Neutrophil (primary cell): ENCODE measurements at regions not wholly inside any gene's neighbourhood (a gene's known extent, or its start where the extent isn't known, plus 50 kb on each side); places are given as distances from the start of the nearest gene placed in this dataset.
"Not testable (repeated sequence)": the region's sequence is repeated elsewhere in the genome, so short reads cannot be mapped to it uniquely, and the experiment has no call there.

Source experiments
- H3K27ac ChIP-seq: fragments of 200-600 bp; sonication (generic); 2 replicates; pipeline ENCODE4 v1.5.1; 2016; ENCODE audit warnings: mild to moderate bottlenecking, moderate library complexity
- H3K27me3 ChIP-seq: fragments of 200-600 bp; sonication (generic); 2 replicates; pipeline ENCODE4 v1.6.0; 2016; ENCODE audit warnings: mild to moderate bottlenecking
- H3K36me3 ChIP-seq: fragments of 200-600 bp; sonication (generic); 2 replicates; pipeline ENCODE4 v1.5.1; 2017
- H3K4me1 ChIP-seq, 2 experiments: fragments of 200-600 bp in 1 of 2; sonication (generic) in 1 of 2; 1 replicate in 1 of 2; 2 replicates in 1 of 2; pipeline versions ENCODE4 v1.5.1 to v1.6.1; 2013 to 2016; ENCODE audit warnings: low read depth in 1 of 2, low read length in 1 of 2, mild to moderate bottlenecking in 1 of 2, moderate library complexity in 1 of 2; ENCODE audit not compliant: control insufficient read depth in 1 of 2, insufficient read depth in 1 of 2
- H3K4me3 ChIP-seq, 2 experiments: fragments of 200-600 bp in 1 of 2; sonication (generic) in 1 of 2; 1 replicate in 1 of 2; 2 replicates in 1 of 2; pipeline ENCODE4 v1.5.1; 2013 to 2016; ENCODE audit warnings: low read depth in 1 of 2, low read length in 1 of 2, mild to moderate bottlenecking in 1 of 2, moderate library complexity in 1 of 2
- H3K9me3 ChIP-seq: fragments of 200-600 bp; sonication (generic); 2 replicates; pipeline ENCODE4 v1.5.1; 2016
- CTCF ChIP-seq: fragments of 200-600 bp; sonication (generic); IDR thresholded peaks from 2 replicates; pipeline ENCODE4 v1.5.1; 2016; ENCODE audit warnings: antibody characterized with exemption

GRCh38 chr6:151692216-151692615, 115.3 kb upstream of the ESR1 start:
- Histone ChIP-seq H3K36me3 (no peaks in the 10 kb centered on the region), H3K27ac (no peak overlapping the region), H3K27me3 (no peaks in the 10 kb centered on the region), H3K4me3 (no peak overlapping the region), H3K9me3 (no peaks in the 10 kb centered on the region), H3K4me1 (no peaks in the 10 kb centered on the region)
- TF ChIP-seq CTCF = no peak

GRCh38 chr6:151693366-151693765, 114.1 kb upstream of the ESR1 start:
- no peaks in the 10 kb centered on the region for H3K27me3 ChIP-seq
- no peaks in the 10 kb centered on the region for H3K36me3 ChIP-seq
- no peak overlapping the region for H3K4me3 ChIP-seq
- H3K27ac ChIP-seq = no peak overlapping the region
- TF ChIP-seq CTCF = no peak
- no peaks in the 10 kb centered on the region for H3K9me3 ChIP-seq
- no peaks in the 10 kb centered on the region for H3K4me1 ChIP-seq

- Histone ChIP-seq H3K27me3 (no peaks in the 10 kb centered on the region), H3K36me3 (no peaks in the 10 kb centered on the region), H3K4me3 (no peak overlapping the region), H3K9me3 (no peaks in the 10 kb centered on the region), H3K4me1 (no peaks in the 10 kb centered on the region), H3K27ac (no peak overlapping the region)
- TF ChIP-seq CTCF = no peak
Measured at GRCh38 chr6:151695156-151695555, 112.3 kb upstream of the ESR1 start.

- not testable (repeated sequence) for H3K4me1 ChIP-seq, H3K36me3 ChIP-seq, H3K4me3 ChIP-seq
Measured at GRCh38 chr6:151696302-151696701, 111.2 kb upstream of the ESR1 start.

GRCh38 chr6:151698931-151699700, 108.4 kb upstream of the ESR1 start:
- H3K9me3 ChIP-seq = no peaks in the 10 kb centered on the region
- no peak overlapping the region for H3K27ac ChIP-seq
- H3K4me1 ChIP-seq = no peaks in the 10 kb centered on the region
- no peak overlapping the region for H3K4me3 ChIP-seq
- H3K36me3 ChIP-seq = no peaks in the 10 kb centered on the region
- TF ChIP-seq CTCF = no peak
- no peaks in the 10 kb centered on the region for H3K27me3 ChIP-seq

More at GRCh38 chr6:151696302-151696701, 111.2 kb upstream of the ESR1 start:
- H3K27ac ChIP-seq, H3K9me3 ChIP-seq, H3K27me3 ChIP-seq: not testable (repeated sequence)

GRCh38 chr6:151699719-151700118, 107.8 kb upstream of the ESR1 start:
- H3K4me3 ChIP-seq = no peak overlapping the region
- no peaks in the 10 kb centered on the region for H3K36me3 ChIP-seq
- no peaks in the 10 kb centered on the region for H3K9me3 ChIP-seq
- no peak for TF ChIP-seq CTCF
- H3K4me1 ChIP-seq = no peaks in the 10 kb centered on the region
- H3K27me3 ChIP-seq = no peaks in the 10 kb centered on the region
- H3K27ac ChIP-seq = no peak overlapping the region
